ENCODE measurements at regions not wholly inside any gene's neighbourhood (a gene's known extent, or its start where the extent isn't known, plus 50 kb on each side); places are given as distances from the start of the nearest gene placed in this dataset.
A peak's percentile ranks its signal among the peaks of the same experiment; 100 is the strongest.

GRCh38 chr2:176581557-176582165 lies 312.4 kb downstream of the MTX2 start:
- no peak overlapping the region for H3K27ac Mint-ChIP-seq
- H3K4me3 Mint-ChIP-seq = no peak overlapping the region
- peaks cover 36% of the 10 kb centered on the region for H3K4me1 Mint-ChIP-seq
- no peak for DNase-seq (ENCODE audit: low spot score in 2 of 2, unreplicated experiment in 2 of 2)
- peaks cover 4% of the 10 kb centered on the region for H3K27me3 Mint-ChIP-seq (ENCODE audit: low read depth)
- TF ChIP-seq, protein P1, sequence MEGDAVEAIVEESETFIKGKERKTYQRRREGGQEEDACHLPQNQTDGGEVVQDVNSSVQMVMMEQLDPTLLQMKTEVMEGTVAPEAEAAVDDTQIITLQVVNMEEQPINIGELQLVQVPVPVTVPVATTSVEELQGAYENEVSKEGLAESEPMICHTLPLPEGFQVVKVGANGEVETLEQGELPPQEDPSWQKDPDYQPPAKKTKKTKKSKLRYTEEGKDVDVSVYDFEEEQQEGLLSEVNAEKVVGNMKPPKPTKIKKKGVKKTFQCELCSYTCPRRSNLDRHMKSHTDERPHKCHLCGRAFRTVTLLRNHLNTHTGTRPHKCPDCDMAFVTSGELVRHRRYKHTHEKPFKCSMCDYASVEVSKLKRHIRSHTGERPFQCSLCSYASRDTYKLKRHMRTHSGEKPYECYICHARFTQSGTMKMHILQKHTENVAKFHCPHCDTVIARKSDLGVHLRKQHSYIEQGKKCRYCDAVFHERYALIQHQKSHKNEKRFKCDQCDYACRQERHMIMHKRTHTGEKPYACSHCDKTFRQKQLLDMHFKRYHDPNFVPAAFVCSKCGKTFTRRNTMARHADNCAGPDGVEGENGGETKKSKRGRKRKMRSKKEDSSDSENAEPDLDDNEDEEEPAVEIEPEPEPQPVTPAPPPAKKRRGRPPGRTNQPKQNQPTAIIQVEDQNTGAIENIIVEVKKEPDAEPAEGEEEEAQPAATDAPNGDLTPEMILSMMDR (IDR thresholded peaks at IDR 0.05; ENCODE audit: unreplicated experiment) = no peak
- peaks cover 3% of the 10 kb centered on the region for H3K9me3 Mint-ChIP-seq
- H3K36me3 Mint-ChIP-seq = peaks cover 2% of the 10 kb centered on the region

GRCh38 chr2:176582176-176582575 lies 312.9 kb downstream of the MTX2 start:
- Mint-ChIP-seq H3K9me3 (peaks cover 3% of the 10 kb centered on the region), H3K27me3 (ENCODE audit: low read depth) (peaks cover 4% of the 10 kb centered on the region), H3K4me3 (no peak overlapping the region), H3K36me3 (peaks cover 2% of the 10 kb centered on the region), H3K27ac (no peak overlapping the region), H3K4me1 (peaks cover 37% of the 10 kb centered on the region)
- TF ChIP-seq, protein P1 (IDR thresholded peaks at IDR 0.05; ENCODE audit: unreplicated experiment) = no peak
- DNase-seq (ENCODE audit: low spot score in 2 of 2, unreplicated experiment in 2 of 2) = no peak

GRCh38 chr2:176582990-176583481 lies 313.8 kb downstream of the MTX2 start:
- TF ChIP-seq, protein P1 (IDR thresholded peaks at IDR 0.05; ENCODE audit: unreplicated experiment) = no peak
- DNase-seq (ENCODE audit: low spot score in 2 of 2, unreplicated experiment in 2 of 2) = no peak
- peaks cover 3% of the 10 kb centered on the region for H3K9me3 Mint-ChIP-seq
- H3K27me3 Mint-ChIP-seq (ENCODE audit: low read depth) = peaks cover 6% of the 10 kb centered on the region
- peaks cover 2% of the 10 kb centered on the region for H3K36me3 Mint-ChIP-seq
- peaks cover 36% of the 10 kb centered on the region for H3K4me1 Mint-ChIP-seq
- H3K27ac Mint-ChIP-seq = peak overlapping the region; percentile 89
- H3K4me3 Mint-ChIP-seq = no peak overlapping the region

DNA sequence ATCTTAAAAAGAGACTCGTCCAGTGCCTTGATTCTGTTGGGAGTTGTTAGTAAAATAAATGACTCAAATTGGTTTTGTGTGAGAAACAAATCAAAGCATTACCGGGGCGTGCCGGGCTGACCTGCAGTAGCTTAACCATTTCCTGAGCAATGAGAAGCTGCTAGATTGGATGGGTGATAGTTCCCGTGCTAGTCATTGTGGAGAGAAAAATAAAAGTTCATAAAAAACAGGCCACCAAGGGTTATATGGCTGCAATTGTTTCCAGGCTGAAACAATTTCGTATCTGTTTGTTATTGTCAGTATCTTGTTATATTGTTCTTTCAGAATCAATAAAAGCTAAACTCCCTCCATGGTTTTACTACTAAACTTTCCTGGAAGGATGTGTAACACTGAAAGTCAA lies 314.4 kb downstream of the MTX2 start:
- no peak for DNase-seq (ENCODE audit: low spot score in 2 of 2, unreplicated experiment in 2 of 2)
- Mint-ChIP-seq H3K36me3 (peaks cover 1% of the 10 kb centered on the region), H3K4me3 (no peak overlapping the region), H3K4me1 (peaks cover 40% of the 10 kb centered on the region), H3K27ac (no peak overlapping the region), H3K9me3 (peaks cover 2% of the 10 kb centered on the region), H3K27me3 (ENCODE audit: low read depth) (peaks cover 9% of the 10 kb centered on the region)
- TF ChIP-seq, protein P1 (IDR thresholded peaks at IDR 0.05; ENCODE audit: unreplicated experiment) = no peak

- no peak for DNase-seq (ENCODE audit: low spot score in 2 of 2, unreplicated experiment in 2 of 2)
- H3K27ac Mint-ChIP-seq = no peak overlapping the region
- peaks cover 13% of the 10 kb centered on the region for H3K27me3 Mint-ChIP-seq (ENCODE audit: low read depth)
- peaks cover 46% of the 10 kb centered on the region for H3K4me1 Mint-ChIP-seq
- no peaks in the 10 kb centered on the region for H3K9me3 Mint-ChIP-seq
- no peak overlapping the region for H3K4me3 Mint-ChIP-seq
- TF ChIP-seq, protein P1 (IDR thresholded peaks at IDR 0.05; ENCODE audit: unreplicated experiment) = no peak
- H3K36me3 Mint-ChIP-seq = no peaks in the 10 kb centered on the region
Observed at GRCh38 chr2:176584333-176584732, 315.1 kb downstream of the MTX2 start.
